ENCODE measurements at regions not wholly inside any gene's neighbourhood (a gene's known extent, or its start where the extent isn't known, plus 50 kb on each side); places are given as distances from the start of the nearest gene placed in this dataset.

DNA sequence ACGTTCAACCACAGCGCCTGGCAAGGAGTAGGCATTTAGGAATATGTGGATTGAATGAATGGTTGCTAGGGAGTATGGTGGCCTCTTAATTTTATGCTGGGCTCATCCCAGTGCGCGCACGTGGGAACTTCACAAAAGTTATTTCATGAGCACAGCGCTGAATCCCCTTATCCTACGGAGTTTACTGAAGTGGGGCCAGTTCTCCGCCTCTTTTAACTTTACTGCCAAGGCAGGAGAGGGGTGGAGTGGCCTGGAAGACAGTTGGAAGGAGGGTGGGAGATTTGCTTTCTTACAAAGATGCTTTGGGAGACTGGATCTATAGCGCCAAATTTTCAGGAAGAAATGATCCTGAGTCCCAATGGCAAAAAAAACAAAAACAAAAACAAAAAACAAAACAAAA, 326.5 kb downstream of the SH3GL2 start:
- intact Hi-C loops (cut with micrococcal nuclease; ENCODE audit: unreplicated experiment) = no loop called here
- 43% methylated on average over 9 of the region's 9 CpGs for WGBS (ENCODE audit: insufficient coverage, insufficient replicate concordance, low lambda C conversion rate, missing lambda C conversion rate)
- SMC1A ChIA-PET (ENCODE audit: uncharacterized antibody, unreplicated experiment) = no interaction called here
- no peaks in the 10 kb centered on the region for H4K20me1 ChIP-seq (ENCODE audit: control insufficient read depth, insufficient read depth)
- POLR2A ChIA-PET = no interaction called here
- H3K79me2 ChIP-seq (ENCODE audit: control insufficient read depth, insufficient read depth, low read length) = no peaks in the 10 kb centered on the region
- no peak overlapping the region for H3K27ac ChIP-seq (ENCODE audit: control insufficient read depth, insufficient read depth)
- CTCF ChIA-PET = no interaction called here
- H3K4me2 ChIP-seq (ENCODE audit: control insufficient read depth, insufficient read depth) = no peak overlapping the region
- BruUV-seq (replicated peaks) = no TSS peak
- in situ Hi-C loops (cut with MboI) = loop anchor here (10.0 kb wide), 1 partner anchor 61 kb away; no protein-coding TSS in a partner anchor
- no peak overlapping the region for H3K9ac ChIP-seq (ENCODE audit: control insufficient read depth, insufficient read depth, low read length)
- no peak for TF ChIP-seq ZNF384 (IDR thresholded peaks at IDR 0.05; ENCODE audit: borderline replicate concordance, low read depth, low read length)
- no peak for TF ChIP-seq STAT1 (conservative IDR thresholded peaks at IDR 0.05)
- no peak for TF ChIP-seq NR2C2 (IDR thresholded peaks at IDR 0.05; ENCODE audit: borderline replicate concordance, control insufficient read depth, insufficient read length, low read depth)
- TF ChIP-seq CHD4 (IDR thresholded peaks at IDR 0.05) = no peak
- TF ChIP-seq IKZF1 (conservative IDR thresholded peaks at IDR 0.05) = no peak
- TF ChIP-seq, protein P1, sequence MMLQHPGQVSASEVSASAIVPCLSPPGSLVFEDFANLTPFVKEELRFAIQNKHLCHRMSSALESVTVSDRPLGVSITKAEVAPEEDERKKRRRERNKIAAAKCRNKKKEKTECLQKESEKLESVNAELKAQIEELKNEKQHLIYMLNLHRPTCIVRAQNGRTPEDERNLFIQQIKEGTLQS (IDR thresholded peaks at IDR 0.05; ENCODE audit: borderline replicate concordance, extremely low read depth, low read depth, low read length) = no peak
- TF ChIP-seq SREBF1 (IDR thresholded peaks at IDR 0.05; ENCODE audit: low read length) = no peak
- TF ChIP-seq, protein P2, sequence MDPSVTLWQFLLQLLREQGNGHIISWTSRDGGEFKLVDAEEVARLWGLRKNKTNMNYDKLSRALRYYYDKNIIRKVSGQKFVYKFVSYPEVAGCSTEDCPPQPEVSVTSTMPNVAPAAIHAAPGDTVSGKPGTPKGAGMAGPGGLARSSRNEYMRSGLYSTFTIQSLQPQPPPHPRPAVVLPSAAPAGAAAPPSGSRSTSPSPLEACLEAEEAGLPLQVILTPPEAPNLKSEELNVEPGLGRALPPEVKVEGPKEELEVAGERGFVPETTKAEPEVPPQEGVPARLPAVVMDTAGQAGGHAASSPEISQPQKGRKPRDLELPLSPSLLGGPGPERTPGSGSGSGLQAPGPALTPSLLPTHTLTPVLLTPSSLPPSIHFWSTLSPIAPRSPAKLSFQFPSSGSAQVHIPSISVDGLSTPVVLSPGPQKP (IDR thresholded peaks at IDR 0.05; ENCODE audit: low read depth, low read length) = no peak
- TF ChIP-seq, protein P3, sequence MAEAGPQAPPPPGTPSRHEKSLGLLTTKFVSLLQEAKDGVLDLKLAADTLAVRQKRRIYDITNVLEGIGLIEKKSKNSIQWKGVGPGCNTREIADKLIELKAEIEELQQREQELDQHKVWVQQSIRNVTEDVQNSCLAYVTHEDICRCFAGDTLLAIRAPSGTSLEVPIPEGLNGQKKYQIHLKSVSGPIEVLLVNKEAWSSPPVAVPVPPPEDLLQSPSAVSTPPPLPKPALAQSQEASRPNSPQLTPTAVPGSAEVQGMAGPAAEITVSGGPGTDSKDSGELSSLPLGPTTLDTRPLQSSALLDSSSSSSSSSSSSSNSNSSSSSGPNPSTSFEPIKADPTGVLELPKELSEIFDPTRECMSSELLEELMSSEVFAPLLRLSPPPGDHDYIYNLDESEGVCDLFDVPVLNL (IDR thresholded peaks at IDR 0.05; ENCODE audit: low read depth, low read length) = no peak
- TF ChIP-seq IRF4 (IDR thresholded peaks at IDR 0.05; ENCODE audit: low read depth, low read length) = no peak
- TF ChIP-seq, protein P4, sequence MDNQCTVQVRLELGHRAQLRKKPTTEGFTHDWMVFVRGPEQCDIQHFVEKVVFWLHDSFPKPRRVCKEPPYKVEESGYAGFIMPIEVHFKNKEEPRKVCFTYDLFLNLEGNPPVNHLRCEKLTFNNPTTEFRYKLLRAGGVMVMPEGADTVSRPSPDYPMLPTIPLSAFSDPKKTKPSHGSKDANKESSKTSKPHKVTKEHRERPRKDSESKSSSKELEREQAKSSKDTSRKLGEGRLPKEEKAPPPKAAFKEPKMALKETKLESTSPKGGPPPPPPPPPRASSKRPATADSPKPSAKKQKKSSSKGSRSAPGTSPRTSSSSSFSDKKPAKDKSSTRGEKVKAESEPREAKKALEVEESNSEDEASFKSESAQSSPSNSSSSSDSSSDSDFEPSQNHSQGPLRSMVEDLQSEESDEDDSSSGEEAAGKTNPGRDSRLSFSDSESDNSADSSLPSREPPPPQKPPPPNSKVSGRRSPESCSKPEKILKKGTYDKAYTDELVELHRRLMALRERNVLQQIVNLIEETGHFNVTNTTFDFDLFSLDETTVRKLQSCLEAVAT (IDR thresholded peaks at IDR 0.05) = no peak
- no peak for TF ChIP-seq SUPT20H (IDR thresholded peaks at IDR 0.05; ENCODE audit: borderline replicate concordance, control insufficient read depth, low read depth, low read length)
- no peak for TF ChIP-seq NFIC (IDR thresholded peaks at IDR 0.05; ENCODE audit: low read depth, low read length)
- no peak for TF ChIP-seq BRCA1 (IDR thresholded peaks at IDR 0.05; ENCODE audit: low read depth, low read length)
- no peak for TF ChIP-seq JUND (IDR thresholded peaks at IDR 0.05; ENCODE audit: low read depth, low read length)
- TF ChIP-seq KLF5 (IDR thresholded peaks at IDR 0.05; ENCODE audit: partially characterized antibody) = no peak
- no peak for TF ChIP-seq GABPA (IDR thresholded peaks at IDR 0.05; ENCODE audit: low read depth)
- TF ChIP-seq ZZZ3 (IDR thresholded peaks at IDR 0.05; ENCODE audit: control insufficient read depth, insufficient read length, low read depth) = no peak
- TF ChIP-seq SIX5 (IDR thresholded peaks at IDR 0.05; ENCODE audit: low read depth, low read length, severe bottlenecking) = no peak
- peaks cover 2 to 7% of the 10 kb centered on the region in 2 experiments for H3K27me3 ChIP-seq (replicated peaks in 1 of 2; ENCODE audit: control insufficient read depth in 2 of 2, insufficient read depth in 2 of 2, low read length in 1 of 2)
- RAD21 ChIA-PET (ENCODE audit: unreplicated experiment) = no interaction called here
- FAIRE-seq = no peak
- H3K9me3 ChIP-seq (replicated peaks; ENCODE audit: control insufficient read depth, insufficient read depth, low read length) = no peaks in the 10 kb centered on the region
- ATAC-seq = no peak
- no peaks in the 10 kb centered on the region for H3K4me1 ChIP-seq (ENCODE audit: control insufficient read depth, insufficient read depth, low read length)
- H3K36me3 ChIP-seq (ENCODE audit: control insufficient read depth in 2 of 2, insufficient read depth in 2 of 2, low read length in 1 of 2) = no peaks in the 10 kb centered on the region
- no peak for DNase-seq (ENCODE audit: low read depth, low spot score)
- no peak overlapping the region for H2AFZ ChIP-seq (ENCODE audit: control insufficient read depth, low read depth, low read length)
- no peak overlapping the region for H3K4me3 ChIP-seq
